22Rv1 (cell line): ENCODE measurements at regions not wholly inside any gene's neighbourhood (a gene's known extent, or its start where the extent isn't known, plus 50 kb on each side); places are given as distances from the start of the nearest gene placed in this dataset.

Source experiments
- ZFX ChIP-seq: fragments of 450-650 bp; IDR thresholded peaks from 2 replicates; pipeline ENCODE4 v1.6.1; 2017; ENCODE audit warnings: antibody characterized with exemption, borderline replicate concordance
- TF ChIP-seq, protein P1 (sequence below): fragments of 450-650 bp; IDR thresholded peaks from 2 replicates; pipeline ENCODE4 v1.5.1; 2017; ENCODE audit warnings: mild to moderate bottlenecking

DNA sequence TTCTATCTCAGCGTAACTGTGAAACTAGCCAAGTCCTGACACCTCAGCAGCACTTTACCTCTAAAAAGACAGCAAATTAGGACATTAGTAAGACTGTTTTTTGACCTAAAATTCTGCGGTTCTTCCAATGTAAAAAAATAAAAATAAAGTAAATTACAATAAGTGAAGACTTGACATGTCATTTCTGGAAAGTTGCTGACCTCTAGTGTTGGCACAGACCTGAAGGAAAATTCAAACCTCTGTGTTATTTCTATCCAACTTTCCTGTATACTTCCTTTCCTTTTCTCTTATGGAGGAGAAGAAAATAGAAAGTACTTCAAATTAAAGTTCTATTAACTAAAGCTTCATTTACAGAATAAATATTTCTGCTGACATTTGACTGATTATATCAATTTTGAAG lies 110.6 kb downstream of the TMEM182 start:
- TF ChIP-seq, protein P1, sequence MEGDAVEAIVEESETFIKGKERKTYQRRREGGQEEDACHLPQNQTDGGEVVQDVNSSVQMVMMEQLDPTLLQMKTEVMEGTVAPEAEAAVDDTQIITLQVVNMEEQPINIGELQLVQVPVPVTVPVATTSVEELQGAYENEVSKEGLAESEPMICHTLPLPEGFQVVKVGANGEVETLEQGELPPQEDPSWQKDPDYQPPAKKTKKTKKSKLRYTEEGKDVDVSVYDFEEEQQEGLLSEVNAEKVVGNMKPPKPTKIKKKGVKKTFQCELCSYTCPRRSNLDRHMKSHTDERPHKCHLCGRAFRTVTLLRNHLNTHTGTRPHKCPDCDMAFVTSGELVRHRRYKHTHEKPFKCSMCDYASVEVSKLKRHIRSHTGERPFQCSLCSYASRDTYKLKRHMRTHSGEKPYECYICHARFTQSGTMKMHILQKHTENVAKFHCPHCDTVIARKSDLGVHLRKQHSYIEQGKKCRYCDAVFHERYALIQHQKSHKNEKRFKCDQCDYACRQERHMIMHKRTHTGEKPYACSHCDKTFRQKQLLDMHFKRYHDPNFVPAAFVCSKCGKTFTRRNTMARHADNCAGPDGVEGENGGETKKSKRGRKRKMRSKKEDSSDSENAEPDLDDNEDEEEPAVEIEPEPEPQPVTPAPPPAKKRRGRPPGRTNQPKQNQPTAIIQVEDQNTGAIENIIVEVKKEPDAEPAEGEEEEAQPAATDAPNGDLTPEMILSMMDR: peak; percentile 8; the same call in 1 of the 2 replicates
- TF ChIP-seq ZFX: no peak
